Left forelimb (tissue), 1 donor: ENCODE measurements at regions not wholly inside any gene's neighbourhood (a gene's known extent, or its start where the extent isn't known, plus 50 kb on each side); places are given as distances from the start of the nearest gene placed in this dataset.

Source experiments
- DNase-seq: peaks from one replicate; pipeline ENCODE4 v3.0.0-alpha.2; 2018; ENCODE audit warnings: low spot score

GRCh38 chr9:80131627-80132026, 559.9 kb downstream of the TLE4 start:
- no peak for DNase-seq

GRCh38 chr9:80127920-80128319, 556.2 kb downstream of the TLE4 start:
- DNase-seq: no peak

GRCh38 chr9:80125731-80126264, 554.0 kb downstream of the TLE4 start:
- no peak for DNase-seq

- DNase-seq: no peak
These were observed 545.3 kb downstream of the TLE4 start for GRCh38 chr9:80117031-80117430.

GRCh38 chr9:80114241-80114640, 542.5 kb downstream of the TLE4 start:
- DNase-seq: no peak

GRCh38 chr9:80107931-80108660, 536.3 kb downstream of the TLE4 start:
- no peak for DNase-seq

GRCh38 chr9:80097476-80097875, 525.7 kb downstream of the TLE4 start:
- no peak for DNase-seq

- no peak for DNase-seq
These were observed 522.5 kb downstream of the TLE4 start for GRCh38 chr9:80094176-80094771.

- no peak for DNase-seq
These were observed 521.9 kb downstream of the TLE4 start for GRCh38 chr9:80093695-80094094.

GRCh38 chr9:80091526-80091925, 519.8 kb downstream of the TLE4 start:
- no peak for DNase-seq

- no peak for DNase-seq
These were observed 518.6 kb downstream of the TLE4 start for GRCh38 chr9:80090317-80090716.

GRCh38 chr9:80086822-80087345, 515.1 kb downstream of the TLE4 start:
- no peak for DNase-seq

GRCh38 chr9:80086386-80086785, 514.6 kb downstream of the TLE4 start:
- DNase-seq: no peak

- no peak for DNase-seq
These were observed 513.9 kb downstream of the TLE4 start for GRCh38 chr9:80085668-80086067.

GRCh38 chr9:80082213-80082612, 510.4 kb downstream of the TLE4 start:
- no peak for DNase-seq

GRCh38 chr9:80078826-80079225, 507.1 kb downstream of the TLE4 start:
- no peak for DNase-seq

GRCh38 chr9:80077059-80077458, 505.3 kb downstream of the TLE4 start:
- DNase-seq: no peak

GRCh38 chr9:80076162-80076561, 504.4 kb downstream of the TLE4 start:
- no peak for DNase-seq

GRCh38 chr9:80074439-80074838, 502.7 kb downstream of the TLE4 start:
- no peak for DNase-seq

GRCh38 chr9:80072451-80072850, 500.7 kb downstream of the TLE4 start:
- DNase-seq: no peak

GRCh38 chr9:80070071-80070742, 498.4 kb downstream of the TLE4 start:
- no peak for DNase-seq

- no peak for DNase-seq
These were observed 495.2 kb downstream of the TLE4 start for GRCh38 chr9:80066931-80067330.

GRCh38 chr9:80062567-80062966, 490.8 kb downstream of the TLE4 start:
- no peak for DNase-seq
